Neural cell (in vitro differentiated cells): ENCODE measurements at regions not wholly inside any gene's neighbourhood (a gene's known extent, or its start where the extent isn't known, plus 50 kb on each side); places are given as distances from the start of the nearest gene placed in this dataset.

ENCODE experiments used
- H2AFZ ChIP-seq: fragments of 200-600, 300-800 bp; sonication (generic), shearing (Covaris generic); 2 replicates; pipeline ENCODE4 v1.6.0; 2014; ENCODE audit warnings: low read depth, mild to moderate bottlenecking, antibody characterized with exemption, low read length, moderate library complexity
- H3F3A ChIP-seq: fragments of 200-600 bp; shearing (Covaris generic); 2 replicates; pipeline ENCODE4 v1.6.1; 2016; ENCODE audit warnings: mild to moderate bottlenecking, moderate library complexity, mixed read lengths, antibody characterized with exemption, low read length; ENCODE audit not compliant: insufficient read depth, poor library complexity, severe bottlenecking
- H3K27ac ChIP-seq: fragments of 200-600, 300-800 bp; sonication (generic), shearing (Covaris generic); 2 replicates; pipeline ENCODE4 v1.5.1; 2014; ENCODE audit warnings: mild to moderate bottlenecking, low read length, moderate library complexity
- H3K27me3 ChIP-seq: fragments of 300-800, 200-600 bp; sonication (generic), shearing (Covaris generic); 2 replicates; pipeline ENCODE4 v1.6.0; 2014; ENCODE audit warnings: mild to moderate bottlenecking, low read depth, low read length, moderate library complexity; ENCODE audit not compliant: insufficient read depth
- H3K36me3 ChIP-seq: fragments of 300-800, 200-600 bp; sonication (generic), shearing (Covaris generic); 2 replicates; pipeline ENCODE4 v1.5.1; 2014; ENCODE audit warnings: mild to moderate bottlenecking, antibody characterized with exemption, low read length, moderate library complexity; ENCODE audit not compliant: insufficient read depth
- H3K4me2 ChIP-seq: fragments of 300-800, 200-600 bp; sonication (generic), shearing (Covaris generic); 2 replicates; pipeline ENCODE4 v1.6.0; 2014; ENCODE audit warnings: mild to moderate bottlenecking, low read length
- H3K4me3 ChIP-seq: fragments of 300-800, 200-600 bp; sonication (generic), shearing (Covaris generic); 2 replicates; pipeline ENCODE4 v1.5.1; 2014; ENCODE audit warnings: mild to moderate bottlenecking, low read length, moderate library complexity
- H3K79me2 ChIP-seq: fragments of 200-600 bp; shearing (Covaris generic); replicated peaks from 2 replicates; pipeline ENCODE4 v1.6.0; 2014; ENCODE audit warnings: mild to moderate bottlenecking, low read length, moderate library complexity; ENCODE audit not compliant: insufficient read depth
- H3K9ac ChIP-seq: fragments of 300-800, 200-600 bp; sonication (generic), shearing (Covaris generic); 2 replicates; pipeline ENCODE4 v1.6.1; 2016; ENCODE audit warnings: mild to moderate bottlenecking, low read length, mixed read lengths
- H3K9me2 ChIP-seq: fragments of 200-600 bp; shearing (Covaris generic); 2 replicates; pipeline ENCODE4 v1.6.1; 2016; ENCODE audit warnings: mild to moderate bottlenecking, low read length, mixed read lengths; ENCODE audit not compliant: insufficient read depth
- H3K9me3 ChIP-seq: fragments of 200-600, 300-800 bp; sonication (generic), shearing (Covaris generic); 2 replicates; pipeline ENCODE4 v1.6.1; 2016; ENCODE audit warnings: mild to moderate bottlenecking, mixed run types, low read length, moderate library complexity, mixed read lengths
- H4K20me1 ChIP-seq: fragments of 200-600 bp; shearing (Covaris generic); 2 replicates; pipeline ENCODE4 v1.6.1; 2016; ENCODE audit warnings: mild to moderate bottlenecking, mixed run types; ENCODE audit not compliant: insufficient read depth
- CTCF ChIP-seq: fragments of 450-650 bp; IDR thresholded peaks from 2 replicates; pipeline ENCODE4 v1.5.1; 2014; ENCODE audit warnings: antibody characterized with exemption, mild to moderate bottlenecking, moderate library complexity; ENCODE audit not compliant: poor library complexity, severe bottlenecking
- EP300 ChIP-seq: fragments of 450-650 bp; conservative IDR thresholded peaks from 2 replicates; pipeline ENCODE4 v1.6.1; 2014; ENCODE audit warnings: antibody characterized with exemption, mild to moderate bottlenecking, moderate library complexity; ENCODE audit not compliant: poor library complexity, severe bottlenecking
- EZH2 ChIP-seq: fragments of 200-600, 300-800 bp; shearing (Covaris generic), sonication (generic); IDR thresholded peaks from 2 replicates; pipeline ENCODE4 v1.6.1; 2014; ENCODE audit warnings: antibody characterized with exemption, low read length, borderline replicate concordance, mild to moderate bottlenecking; ENCODE audit not compliant: insufficient read depth, poor library complexity, severe bottlenecking
- MXI1 ChIP-seq: fragments of 450-650 bp; conservative IDR thresholded peaks from 2 replicates; pipeline ENCODE4 v1.6.1; 2014; ENCODE audit warnings: antibody characterized with exemption, mild to moderate bottlenecking; ENCODE audit not compliant: poor library complexity, severe bottlenecking
- POLR2AphosphoS5 ChIP-seq: IDR thresholded peaks from 2 replicates; pipeline ENCODE4 v1.6.1; 2012
- RAD21 ChIP-seq: fragments of 450-650 bp; conservative IDR thresholded peaks from 2 replicates; pipeline ENCODE4 v1.6.1; 2014; ENCODE audit warnings: antibody characterized with exemption, mild to moderate bottlenecking, moderate library complexity
- REST ChIP-seq: IDR thresholded peaks from 2 replicates; pipeline ENCODE4 v1.6.1; 2012; ENCODE audit warnings: borderline replicate concordance
- SMC3 ChIP-seq: fragments of 450-650 bp; conservative IDR thresholded peaks from 2 replicates; pipeline ENCODE4 v1.6.1; 2014; ENCODE audit warnings: antibody characterized with exemption, mild to moderate bottlenecking, moderate library complexity; ENCODE audit not compliant: poor library complexity
- TAF1 ChIP-seq: IDR thresholded peaks from 2 replicates; pipeline ENCODE4 v1.6.1; 2012; ENCODE audit warnings: low read depth

DNA sequence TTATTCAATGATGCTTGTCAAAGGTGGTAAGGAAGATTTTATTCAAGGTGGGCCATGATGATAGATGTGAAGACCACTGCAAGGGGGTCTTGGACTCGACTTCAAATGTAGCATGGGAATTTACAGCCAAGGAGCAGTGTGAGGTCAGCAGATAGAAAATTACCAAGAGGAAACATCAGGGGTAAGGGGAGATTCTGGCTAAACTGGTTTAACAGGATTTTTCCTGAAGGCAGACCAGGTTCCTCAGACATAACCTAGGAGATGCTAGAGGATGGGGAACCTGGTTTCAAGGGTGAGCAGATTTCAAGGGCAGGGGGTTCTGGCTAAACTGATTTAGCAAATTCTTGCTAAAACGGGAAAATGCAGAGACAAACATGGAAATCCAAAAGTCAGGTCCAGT lies 464.9 kb downstream of the TAFA4 start:
- TF ChIP-seq EP300 (no peak), SMC3 (no peak), RAD21 (no peak), REST (no peak), POLR2AphosphoS5 (no peak), CTCF (no peak), EZH2 (no peak), MXI1 (no peak), TAF1 (no peak)

GRCh38 chr3:68458581-68458980 lies 473.8 kb downstream of the TAFA4 start:
- H3K4me2 ChIP-seq, result no peak overlapping the region
- no peaks in the 10 kb centered on the region for H3K9me3 ChIP-seq
- no peak overlapping the region for H2AFZ ChIP-seq
- no peaks in the 10 kb centered on the region for H3K9me2 ChIP-seq
- no peaks in the 10 kb centered on the region for H3F3A ChIP-seq
- no peak overlapping the region for H3K9ac ChIP-seq
- H4K20me1 ChIP-seq, result no peaks in the 10 kb centered on the region
- no peaks in the 10 kb centered on the region for H3K27me3 ChIP-seq
- no peaks in the 10 kb centered on the region for H3K79me2 ChIP-seq
- no peak overlapping the region for H3K27ac ChIP-seq
- H3K4me3 ChIP-seq, result no peak overlapping the region
- TF ChIP-seq TAF1, result no peak
- no peak for TF ChIP-seq REST
- no peak for TF ChIP-seq EZH2
- TF ChIP-seq EP300, result no peak
- no peak for TF ChIP-seq RAD21
- no peaks in the 10 kb centered on the region for H3K36me3 ChIP-seq

More for the DNA sequence above, 464.9 kb downstream of the TAFA4 start:
- H3K4me3 ChIP-seq, result no peak overlapping the region
- no peaks in the 10 kb centered on the region for H3K36me3 ChIP-seq
- no peaks in the 10 kb centered on the region for H3K79me2 ChIP-seq
- no peak overlapping the region for H3K27ac ChIP-seq
- H3K27me3 ChIP-seq, result no peaks in the 10 kb centered on the region
- no peak overlapping the region for H3K4me2 ChIP-seq
- no peaks in the 10 kb centered on the region for H4K20me1 ChIP-seq
- H3F3A ChIP-seq, result no peaks in the 10 kb centered on the region
- no peaks in the 10 kb centered on the region for H3K9me2 ChIP-seq
- H3K9ac ChIP-seq, result no peak overlapping the region
- no peak overlapping the region for H2AFZ ChIP-seq
- H3K9me3 ChIP-seq, result no peaks in the 10 kb centered on the region
